PC-3 (cell line): ENCODE measurements at regions not wholly inside any gene's neighbourhood (a gene's known extent, or its start where the extent isn't known, plus 50 kb on each side); places are given as distances from the start of the nearest gene placed in this dataset.

Experiments used
- EZH2phosphoT487 ChIP-seq: fragments of 300-600 bp; sonication (generic); IDR thresholded peaks from 2 replicates; pipeline ENCODE4 v1.6.1; 2018; ENCODE audit warnings: mild to moderate bottlenecking, antibody characterized with exemption, low read length, borderline replicate concordance
- TF ChIP-seq, protein P1 (sequence below): fragments of 300-600 bp; sonication (generic); conservative IDR thresholded peaks from 2 replicates; pipeline ENCODE4 v1.5.1; 2017; ENCODE audit warnings: antibody characterized with exemption, low read depth, mild to moderate bottlenecking, low read length

DNA sequence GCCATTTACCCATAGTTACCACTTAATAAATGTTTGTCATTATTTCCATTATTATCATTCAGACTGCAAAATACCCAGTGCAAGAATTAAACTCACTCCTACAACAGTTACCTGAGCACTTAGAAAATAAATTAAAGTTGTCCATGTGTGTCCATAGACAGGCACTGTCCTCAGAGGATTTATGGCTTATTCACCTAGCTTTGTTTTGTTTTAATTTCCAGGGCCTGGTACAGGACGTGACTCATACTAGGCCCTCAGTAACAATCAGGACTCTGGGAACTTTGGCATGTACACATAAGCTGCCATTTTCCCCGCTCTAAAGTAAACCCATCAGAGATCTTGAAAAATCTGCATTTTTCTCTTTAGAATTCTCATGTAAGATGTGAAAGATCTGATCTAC lies 458.5 kb upstream of the ARRDC4 start:
- TF ChIP-seq, protein P1, sequence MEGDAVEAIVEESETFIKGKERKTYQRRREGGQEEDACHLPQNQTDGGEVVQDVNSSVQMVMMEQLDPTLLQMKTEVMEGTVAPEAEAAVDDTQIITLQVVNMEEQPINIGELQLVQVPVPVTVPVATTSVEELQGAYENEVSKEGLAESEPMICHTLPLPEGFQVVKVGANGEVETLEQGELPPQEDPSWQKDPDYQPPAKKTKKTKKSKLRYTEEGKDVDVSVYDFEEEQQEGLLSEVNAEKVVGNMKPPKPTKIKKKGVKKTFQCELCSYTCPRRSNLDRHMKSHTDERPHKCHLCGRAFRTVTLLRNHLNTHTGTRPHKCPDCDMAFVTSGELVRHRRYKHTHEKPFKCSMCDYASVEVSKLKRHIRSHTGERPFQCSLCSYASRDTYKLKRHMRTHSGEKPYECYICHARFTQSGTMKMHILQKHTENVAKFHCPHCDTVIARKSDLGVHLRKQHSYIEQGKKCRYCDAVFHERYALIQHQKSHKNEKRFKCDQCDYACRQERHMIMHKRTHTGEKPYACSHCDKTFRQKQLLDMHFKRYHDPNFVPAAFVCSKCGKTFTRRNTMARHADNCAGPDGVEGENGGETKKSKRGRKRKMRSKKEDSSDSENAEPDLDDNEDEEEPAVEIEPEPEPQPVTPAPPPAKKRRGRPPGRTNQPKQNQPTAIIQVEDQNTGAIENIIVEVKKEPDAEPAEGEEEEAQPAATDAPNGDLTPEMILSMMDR: no peak
- no peak for TF ChIP-seq EZH2phosphoT487
